BJ (cell line): ENCODE measurements at regions not wholly inside any gene's neighbourhood (a gene's known extent, or its start where the extent isn't known, plus 50 kb on each side); places are given as distances from the start of the nearest gene placed in this dataset.

Experiments used
- CTCF ChIA-PET: fragments of 350-600 bp; formaldehyde crosslinking; extraction: SDS; loops from one replicate; lab custom pipeline; 2021; ENCODE audit warnings: antibody characterized with exemption, inconsistent platforms; lab: Yijun Ruan, JAX
- POLR2A ChIA-PET: fragments of 300-600 bp; sonication (Branson Sonifier 250); formaldehyde crosslinking; extraction: SDS; loops from one replicate; lab custom pipeline; 2021; ENCODE audit warnings: antibody characterized with exemption; lab: Charles Lee
- DNase-seq: peaks from one replicate; pipeline ENCODE4 v3.0.0-alpha.2; 2011; ENCODE audit warnings: low read depth
- H3K27me3 ChIP-seq: 2 replicates; pipeline ENCODE4 v1.6.0; 2011; ENCODE audit warnings: low read length; ENCODE audit not compliant: control insufficient read depth, insufficient read depth
- H3K36me3 ChIP-seq: 2 replicates; pipeline ENCODE4 v1.5.1; 2011; ENCODE audit warnings: low read length; ENCODE audit not compliant: control insufficient read depth, insufficient read depth
- H3K4me3 ChIP-seq: 2 replicates; pipeline ENCODE4 v1.5.1; 2011; ENCODE audit warnings: low read depth, mild to moderate bottlenecking, control low read depth, low read length
- TF ChIP-seq, protein P1 (sequence below): IDR thresholded peaks from 2 replicates; pipeline ENCODE4 v1.5.1; 2011; ENCODE audit warnings: low read depth, mild to moderate bottlenecking, control low read depth, inconsistent platforms, low read length, moderate library complexity; ENCODE audit not compliant: insufficient read depth

GRCh38 chr11:31939004-31939403 lies 127.9 kb upstream of the PAX6 start:
- ChIA-PET CTCF (no interaction called here), POLR2A (no interaction called here)
- DNase-seq: no peak
- Histone ChIP-seq H3K36me3 (no peaks in the 10 kb centered on the region), H3K27me3 (no peaks in the 10 kb centered on the region; the same call in 1 of the 2 replicates), H3K4me3 (no peak overlapping the region)
- TF ChIP-seq, protein P1, sequence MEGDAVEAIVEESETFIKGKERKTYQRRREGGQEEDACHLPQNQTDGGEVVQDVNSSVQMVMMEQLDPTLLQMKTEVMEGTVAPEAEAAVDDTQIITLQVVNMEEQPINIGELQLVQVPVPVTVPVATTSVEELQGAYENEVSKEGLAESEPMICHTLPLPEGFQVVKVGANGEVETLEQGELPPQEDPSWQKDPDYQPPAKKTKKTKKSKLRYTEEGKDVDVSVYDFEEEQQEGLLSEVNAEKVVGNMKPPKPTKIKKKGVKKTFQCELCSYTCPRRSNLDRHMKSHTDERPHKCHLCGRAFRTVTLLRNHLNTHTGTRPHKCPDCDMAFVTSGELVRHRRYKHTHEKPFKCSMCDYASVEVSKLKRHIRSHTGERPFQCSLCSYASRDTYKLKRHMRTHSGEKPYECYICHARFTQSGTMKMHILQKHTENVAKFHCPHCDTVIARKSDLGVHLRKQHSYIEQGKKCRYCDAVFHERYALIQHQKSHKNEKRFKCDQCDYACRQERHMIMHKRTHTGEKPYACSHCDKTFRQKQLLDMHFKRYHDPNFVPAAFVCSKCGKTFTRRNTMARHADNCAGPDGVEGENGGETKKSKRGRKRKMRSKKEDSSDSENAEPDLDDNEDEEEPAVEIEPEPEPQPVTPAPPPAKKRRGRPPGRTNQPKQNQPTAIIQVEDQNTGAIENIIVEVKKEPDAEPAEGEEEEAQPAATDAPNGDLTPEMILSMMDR: no peak

DNA sequence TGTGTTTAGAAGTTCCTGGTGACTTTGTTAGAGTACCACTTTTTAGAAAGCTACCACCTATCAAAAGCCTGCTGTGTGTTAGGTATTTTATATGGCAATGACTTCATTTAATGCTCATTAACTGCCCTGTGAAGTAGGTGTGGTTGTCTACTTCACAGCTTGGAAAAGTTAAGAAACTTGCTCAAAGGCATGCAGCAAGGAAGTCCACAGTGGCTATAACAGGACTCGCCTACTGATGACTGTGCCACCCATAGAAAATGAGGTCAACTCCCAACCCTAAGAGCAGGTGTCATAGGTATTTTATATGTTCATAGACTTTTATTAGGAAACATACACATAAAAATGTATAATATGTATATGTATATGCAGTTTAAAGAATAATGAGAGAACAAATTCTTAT lies 125.2 kb upstream of the PAX6 start:
- no peak for DNase-seq
- Histone ChIP-seq H3K27me3 (no peaks in the 10 kb centered on the region; the same call in 1 of the 2 replicates), H3K36me3 (no peaks in the 10 kb centered on the region), H3K4me3 (no peak overlapping the region)
- CTCF ChIA-PET: interaction anchor here (1.4 kb wide), 1 partner anchor 21 kb away, joined by 6 read pairs; no protein-coding TSS in a partner anchor
- TF ChIP-seq, protein P1: no peak
- POLR2A ChIA-PET: no interaction called here

- CTCF ChIA-PET: no interaction called here
- POLR2A ChIA-PET: no interaction called here
- TF ChIP-seq, protein P1: no peak
Observed at GRCh38 chr11:31932879-31933278, 121.8 kb upstream of the PAX6 start.

GRCh38 chr11:31927982-31928381 lies 116.9 kb upstream of the PAX6 start:
- CTCF ChIA-PET: interaction anchor here (0.8 to 0.9 kb wide), 2 partner anchors 10 to 511 kb away, joined by 3 read pairs; no protein-coding TSS in a partner anchor

More at GRCh38 chr11:31932879-31933278, 121.8 kb upstream of the PAX6 start:
- Histone ChIP-seq H3K27me3 (no peaks in the 10 kb centered on the region), H3K4me3 (no peak overlapping the region), H3K36me3 (no peaks in the 10 kb centered on the region)
- DNase-seq: no peak

GRCh38 chr11:31926816-31927528 lies 115.8 kb upstream of the PAX6 start:
- TF ChIP-seq, protein P1: no peak
- CTCF ChIA-PET: interaction anchor here (0.9 kb wide), 1 partner anchor 510 kb away, joined by 3 read pairs; no protein-coding TSS in a partner anchor
- H3K27me3 ChIP-seq: peaks cover 2% of the 10 kb centered on the region; the same call in 1 of the 2 replicates
- POLR2A ChIA-PET: no interaction called here
- no peak for DNase-seq
- H3K36me3 ChIP-seq: no peaks in the 10 kb centered on the region
- no peak overlapping the region for H3K4me3 ChIP-seq

More at GRCh38 chr11:31927982-31928381, 116.9 kb upstream of the PAX6 start:
- Histone ChIP-seq H3K36me3 (no peaks in the 10 kb centered on the region), H3K4me3 (no peak overlapping the region), H3K27me3 (peaks cover 2% of the 10 kb centered on the region; the same call in 1 of the 2 replicates)
- DNase-seq: no peak
- POLR2A ChIA-PET: no interaction called here
- TF ChIP-seq, protein P1: no peak
